Spinal cord (tissue), 9 donors: ENCODE measurements at regions not wholly inside any gene's neighbourhood (a gene's known extent, or its start where the extent isn't known, plus 50 kb on each side); places are given as distances from the start of the nearest gene placed in this dataset.

Source experiments
- DNase-seq, 6 donors: peaks; one replicate each; pipeline versions ENCODE4 v3.0.0 to v3.0.0-alpha.2; 2013 to 2015; ENCODE audit warnings: low spot score in 6 of 6, low read depth in 4 of 6
- H3K27ac ChIP-seq: one replicate; pipeline ENCODE4 v1.5.1; 2013; ENCODE audit warnings: low read depth, low read length, control low read depth
- H3K27me3 ChIP-seq: one replicate; pipeline ENCODE4 v1.6.1; 2013; ENCODE audit warnings: low read length; ENCODE audit not compliant: control insufficient read depth, insufficient read depth
- H3K36me3 ChIP-seq: one replicate; pipeline ENCODE4 v1.6.1; 2013; ENCODE audit warnings: low read length; ENCODE audit not compliant: control insufficient read depth, insufficient read depth
- H3K4me1 ChIP-seq: one replicate; pipeline ENCODE4 v1.6.1; 2013; ENCODE audit warnings: low read length; ENCODE audit not compliant: control insufficient read depth, insufficient read depth
- H3K4me3 ChIP-seq: one replicate; pipeline ENCODE4 v1.5.1; 2013; ENCODE audit warnings: low read depth, low read length, control low read depth
- H3K9me3 ChIP-seq: one replicate; pipeline ENCODE4 v1.6.1; 2013; ENCODE audit warnings: low read length; ENCODE audit not compliant: control insufficient read depth, insufficient read depth
- WGBS: methylation state at CpG from one replicate; pipeline ENCODE4 v1.1.5; 2013; ENCODE audit warnings: missing lambda C conversion rate; ENCODE audit not compliant: insufficient coverage; 5-methylcytosine and 5-hydroxymethylcytosine counted together
- donor health status: healthy.

DNA sequence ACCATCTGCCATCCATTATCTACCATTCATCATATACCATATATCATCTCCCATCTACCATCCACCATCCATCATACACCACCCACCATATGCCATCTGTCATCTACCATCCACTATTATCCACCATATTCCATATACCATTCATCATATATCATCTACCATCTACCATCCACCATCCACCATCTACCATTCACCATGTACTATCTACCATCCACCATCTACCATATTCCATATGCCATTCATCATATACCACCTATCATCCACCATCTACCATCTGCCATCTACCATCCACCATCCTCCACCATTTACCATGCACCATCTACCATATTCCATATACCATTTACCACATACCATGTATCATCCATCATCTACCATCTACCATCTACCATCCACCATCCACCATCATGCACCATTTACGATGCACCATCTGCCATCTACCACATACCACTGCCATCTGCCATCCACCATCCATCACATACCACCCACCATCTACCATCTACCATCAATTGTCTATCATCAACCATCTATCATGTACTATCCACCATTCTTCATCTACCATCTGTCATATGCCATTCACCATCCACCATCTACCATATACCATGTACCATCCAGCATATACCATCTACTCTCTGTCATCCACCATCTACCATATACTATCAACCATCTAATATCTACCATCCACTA, 50.6 kb upstream of the RAB4A start:
- Histone ChIP-seq H3K27me3 (no peaks in the 10 kb centered on the region), H3K27ac (no peak overlapping the region), H3K4me1 (peaks cover 3% of the 10 kb centered on the region), H3K4me3 (no peak overlapping the region), H3K36me3 (no peaks in the 10 kb centered on the region), H3K9me3 (no peaks in the 10 kb centered on the region)
- DNase-seq: no peak
- WGBS: 100% methylated on average over 1 of the region's 1 CpG

DNA sequence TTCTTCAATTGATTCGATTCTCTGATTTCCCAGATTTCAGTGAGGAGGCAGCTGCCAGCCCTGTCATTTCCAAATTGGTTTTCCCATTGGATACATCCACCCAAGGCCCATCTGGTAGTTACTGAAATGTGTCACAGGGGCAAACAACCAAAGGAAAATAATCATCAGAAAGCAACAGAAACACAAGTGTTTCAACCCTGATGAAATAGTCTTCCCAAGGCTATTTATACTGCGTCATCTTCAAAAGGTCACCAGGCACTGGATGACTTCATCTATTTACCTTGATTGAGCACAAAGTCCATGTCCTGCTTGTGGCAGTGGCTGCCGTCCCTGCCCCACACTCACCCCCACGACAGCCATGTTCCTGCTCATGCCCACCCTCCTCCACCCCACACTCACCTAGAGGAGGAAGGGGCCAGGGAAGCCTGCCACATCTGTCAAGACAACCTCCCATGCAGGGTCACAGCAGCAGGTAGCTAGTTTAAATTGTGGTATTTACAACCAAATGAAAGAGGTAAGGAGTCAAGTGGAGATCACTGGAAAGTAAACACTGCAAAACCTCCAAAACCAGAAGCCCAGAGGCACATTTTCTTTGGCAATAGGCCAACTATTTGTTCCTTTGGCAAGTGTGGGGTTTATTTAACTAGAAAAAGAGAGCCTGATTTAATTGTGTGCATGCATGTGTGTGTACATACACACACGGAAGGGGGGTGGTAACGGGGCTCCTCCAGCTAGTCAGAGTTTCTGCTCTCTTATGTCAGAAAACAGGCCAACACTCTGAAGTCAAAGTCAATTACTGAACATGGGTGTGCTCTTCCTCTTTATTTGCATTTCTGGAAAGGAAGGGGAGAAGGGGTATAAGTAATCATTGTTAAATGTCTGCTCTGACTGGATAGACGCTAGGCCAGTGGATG, 49.5 kb upstream of the RAB4A start:
- Histone ChIP-seq H3K27me3 (no peaks in the 10 kb centered on the region), H3K4me3 (no peak overlapping the region), H3K36me3 (no peaks in the 10 kb centered on the region), H3K27ac (no peak overlapping the region), H3K9me3 (no peaks in the 10 kb centered on the region), H3K4me1 (peaks cover 3% of the 10 kb centered on the region)
- 57% methylated on average over 5 of the region's 7 CpGs for WGBS
- peak in 2 of 6 donors; percentile 58 to 64 for DNase-seq
